Astrocyte (in vitro differentiated cells and primary cell): ENCODE measurements at regions not wholly inside any gene's neighbourhood (a gene's known extent, or its start where the extent isn't known, plus 50 kb on each side); places are given as distances from the start of the nearest gene placed in this dataset.

Experiments
- DNase-seq: peaks from one replicate; pipeline ENCODE4 v3.0.0-alpha.2; 2010; ENCODE audit warnings: low read depth
- FAIRE-seq: peaks from 2 replicates; lab custom pipeline; 2011; peaks lifted over from hg19 to GRCh38; lab: Jason Lieb, UNC
- H2AFZ ChIP-seq: 2 replicates; pipeline ENCODE4 v1.6.0; 2012; ENCODE audit warnings: low read depth, low read length, inconsistent platforms
- H3K27ac ChIP-seq: 2 replicates; pipeline ENCODE4 v1.5.1; 2011; ENCODE audit warnings: low read depth, low read length, inconsistent platforms
- H3K27me3 ChIP-seq: 2 replicates; pipeline ENCODE4 v1.6.0; 2011; ENCODE audit warnings: low read length, inconsistent platforms; ENCODE audit not compliant: insufficient read depth
- H3K36me3 ChIP-seq: 2 replicates; pipeline ENCODE4 v1.5.1; 2011; ENCODE audit warnings: low read length, inconsistent platforms; ENCODE audit not compliant: insufficient read depth
- H3K4me1 ChIP-seq: 2 replicates; pipeline ENCODE4 v1.5.1; 2011; ENCODE audit warnings: low read length, inconsistent platforms; ENCODE audit not compliant: insufficient read depth
- H3K4me2 ChIP-seq: 2 replicates; pipeline ENCODE4 v1.6.0; 2012; ENCODE audit warnings: low read length, inconsistent platforms
- H3K4me3 ChIP-seq: 2 replicates; pipeline ENCODE4 v1.5.1; 2011; ENCODE audit warnings: low read depth, mild to moderate bottlenecking, low read length, inconsistent platforms; ENCODE audit not compliant: insufficient read depth
- H3K79me2 ChIP-seq: 2 replicates; pipeline ENCODE4 v1.6.0; 2012; ENCODE audit warnings: mild to moderate bottlenecking, low read length, inconsistent platforms; ENCODE audit not compliant: insufficient read depth
- H3K9ac ChIP-seq: 2 replicates; pipeline ENCODE4 v1.6.0; 2012; ENCODE audit warnings: mild to moderate bottlenecking, low read length, inconsistent platforms
- H3K9me3 ChIP-seq: 2 replicates; pipeline ENCODE4 v1.5.1; 2012; ENCODE audit warnings: low read depth, mild to moderate bottlenecking, low read length, inconsistent platforms; ENCODE audit not compliant: insufficient read depth
- H4K20me1 ChIP-seq: 2 replicates; pipeline ENCODE4 v1.6.0; 2012; ENCODE audit warnings: low read length, inconsistent platforms; ENCODE audit not compliant: insufficient read depth
- H3K27ac Mint-ChIP-seq: one replicate; pipeline ENCODE4 v1.8.0; 2021; ENCODE audit warnings: mild to moderate bottlenecking, mixed read lengths; ENCODE audit not compliant: unreplicated experiment
- H3K27me3 Mint-ChIP-seq: one replicate; pipeline ENCODE4 v1.8.0; 2021; ENCODE audit warnings: low read depth, mixed read lengths; ENCODE audit not compliant: unreplicated experiment
- H3K36me3 Mint-ChIP-seq: one replicate; pipeline ENCODE4 v1.8.0; 2021; ENCODE audit warnings: low read depth, mixed read lengths; ENCODE audit not compliant: unreplicated experiment
- H3K4me1 Mint-ChIP-seq: one replicate; pipeline ENCODE4 v1.8.0; 2021; ENCODE audit warnings: low read depth, mixed read lengths; ENCODE audit not compliant: unreplicated experiment
- H3K4me3 Mint-ChIP-seq: one replicate; pipeline ENCODE4 v1.8.0; 2021; ENCODE audit warnings: mild to moderate bottlenecking, moderate library complexity, mixed read lengths; ENCODE audit not compliant: unreplicated experiment
- H3K9me3 Mint-ChIP-seq: one replicate; pipeline ENCODE4 v1.8.0; 2021; ENCODE audit warnings: mild to moderate bottlenecking, mixed read lengths; ENCODE audit not compliant: unreplicated experiment
- EZH2 ChIP-seq: IDR thresholded peaks from 2 replicates; pipeline ENCODE4 v1.6.1; 2012; ENCODE audit warnings: mild to moderate bottlenecking, low read length, inconsistent platforms; ENCODE audit not compliant: insufficient read depth
- TF ChIP-seq, protein P1 (sequence below): IDR thresholded peaks from 2 replicates; pipeline ENCODE4 v1.5.1; 2011; ENCODE audit warnings: low read depth, mild to moderate bottlenecking, inconsistent platforms, low read length, moderate library complexity; ENCODE audit not compliant: insufficient read depth

DNA sequence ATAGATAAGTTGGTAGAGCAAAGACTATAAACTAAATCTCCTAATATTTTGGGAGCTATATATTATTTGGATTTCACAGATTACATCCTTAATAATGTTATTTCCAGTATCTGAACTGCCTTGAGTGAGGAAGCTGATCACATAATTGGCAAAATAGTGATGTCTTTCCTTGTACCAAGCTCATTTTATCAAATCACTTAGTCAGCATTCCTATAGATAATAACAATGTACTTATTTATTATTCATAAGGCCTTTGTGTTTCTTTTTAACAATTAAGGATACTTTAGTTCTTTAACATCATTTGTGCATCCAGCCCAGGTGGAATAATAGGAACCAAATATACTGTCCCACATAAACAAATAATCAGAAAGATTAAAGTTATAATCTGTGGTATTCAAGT, 1093.6 kb downstream of the PCDH18 start:
- Histone ChIP-seq H3K79me2 (no peaks in the 10 kb centered on the region), H3K4me2 (no peak overlapping the region), H3K27ac (no peak overlapping the region), H4K20me1 (no peaks in the 10 kb centered on the region), H2AFZ (no peak overlapping the region), H3K4me3 (no peak overlapping the region), H3K27me3 (no peaks in the 10 kb centered on the region), H3K9ac (no peak overlapping the region), H3K36me3 (no peaks in the 10 kb centered on the region), H3K4me1 (no peaks in the 10 kb centered on the region), H3K9me3 (no peaks in the 10 kb centered on the region)
- H3K27me3 Mint-ChIP-seq: no peaks in the 10 kb centered on the region
- H3K27ac Mint-ChIP-seq: no peak overlapping the region
- no peaks in the 10 kb centered on the region for H3K9me3 Mint-ChIP-seq
- no peak overlapping the region for H3K4me3 Mint-ChIP-seq
- no peaks in the 10 kb centered on the region for H3K4me1 Mint-ChIP-seq
- no peak for DNase-seq
- no peaks in the 10 kb centered on the region for H3K36me3 Mint-ChIP-seq
- TF ChIP-seq, protein P1, sequence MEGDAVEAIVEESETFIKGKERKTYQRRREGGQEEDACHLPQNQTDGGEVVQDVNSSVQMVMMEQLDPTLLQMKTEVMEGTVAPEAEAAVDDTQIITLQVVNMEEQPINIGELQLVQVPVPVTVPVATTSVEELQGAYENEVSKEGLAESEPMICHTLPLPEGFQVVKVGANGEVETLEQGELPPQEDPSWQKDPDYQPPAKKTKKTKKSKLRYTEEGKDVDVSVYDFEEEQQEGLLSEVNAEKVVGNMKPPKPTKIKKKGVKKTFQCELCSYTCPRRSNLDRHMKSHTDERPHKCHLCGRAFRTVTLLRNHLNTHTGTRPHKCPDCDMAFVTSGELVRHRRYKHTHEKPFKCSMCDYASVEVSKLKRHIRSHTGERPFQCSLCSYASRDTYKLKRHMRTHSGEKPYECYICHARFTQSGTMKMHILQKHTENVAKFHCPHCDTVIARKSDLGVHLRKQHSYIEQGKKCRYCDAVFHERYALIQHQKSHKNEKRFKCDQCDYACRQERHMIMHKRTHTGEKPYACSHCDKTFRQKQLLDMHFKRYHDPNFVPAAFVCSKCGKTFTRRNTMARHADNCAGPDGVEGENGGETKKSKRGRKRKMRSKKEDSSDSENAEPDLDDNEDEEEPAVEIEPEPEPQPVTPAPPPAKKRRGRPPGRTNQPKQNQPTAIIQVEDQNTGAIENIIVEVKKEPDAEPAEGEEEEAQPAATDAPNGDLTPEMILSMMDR: no peak
- no peak for TF ChIP-seq EZH2
- no peak for FAIRE-seq

GRCh38 chr4:136424052-136424451, 1108.2 kb downstream of the PCDH18 start:
- Histone ChIP-seq H4K20me1 (no peaks in the 10 kb centered on the region), H3K27ac (no peak overlapping the region), H3K9me3 (no peaks in the 10 kb centered on the region), H3K4me3 (no peak overlapping the region), H3K9ac (no peak overlapping the region), H3K27me3 (no peaks in the 10 kb centered on the region), H3K4me2 (no peak overlapping the region), H3K79me2 (no peaks in the 10 kb centered on the region), H2AFZ (no peak overlapping the region), H3K4me1 (no peaks in the 10 kb centered on the region), H3K36me3 (no peaks in the 10 kb centered on the region)
- Mint-ChIP-seq H3K9me3 (no peaks in the 10 kb centered on the region), H3K27ac (no peak overlapping the region), H3K4me3 (no peak overlapping the region), H3K36me3 (no peaks in the 10 kb centered on the region), H3K4me1 (peaks cover 4% of the 10 kb centered on the region), H3K27me3 (no peaks in the 10 kb centered on the region)
- no peak for DNase-seq
- FAIRE-seq: no peak
- TF ChIP-seq, protein P1: no peak
- TF ChIP-seq EZH2: no peak

GRCh38 chr4:136414981-136415380, 1117.3 kb downstream of the PCDH18 start:
- FAIRE-seq (no peak), DNase-seq (no peak)
- no peaks in the 10 kb centered on the region for H3K36me3 ChIP-seq
- no peak overlapping the region for H3K9ac ChIP-seq
- H4K20me1 ChIP-seq: no peaks in the 10 kb centered on the region
- Mint-ChIP-seq H3K9me3 (no peaks in the 10 kb centered on the region), H3K4me3 (no peak overlapping the region), H3K36me3 (no peaks in the 10 kb centered on the region), H3K27ac (no peak overlapping the region), H3K4me1 (no peaks in the 10 kb centered on the region), H3K27me3 (no peaks in the 10 kb centered on the region)
- TF ChIP-seq EZH2: no peak
- TF ChIP-seq, protein P1: no peak
- no peak overlapping the region for H3K4me2 ChIP-seq
- no peak overlapping the region for H3K27ac ChIP-seq
- H2AFZ ChIP-seq: no peak overlapping the region
- H3K4me1 ChIP-seq: no peaks in the 10 kb centered on the region
- H3K9me3 ChIP-seq: no peaks in the 10 kb centered on the region
- no peak overlapping the region for H3K4me3 ChIP-seq
- H3K27me3 ChIP-seq: no peaks in the 10 kb centered on the region
- H3K79me2 ChIP-seq: no peaks in the 10 kb centered on the region
